DMS 273 (cell line): ENCODE measurements at regions not wholly inside any gene's neighbourhood (a gene's known extent, or its start where the extent isn't known, plus 50 kb on each side); places are given as distances from the start of the nearest gene placed in this dataset.
"Not testable (repeated sequence)": the region's sequence is repeated elsewhere in the genome, so short reads cannot be mapped to it uniquely, and the experiment has no call there.

Source experiments
- DNase-seq: peaks from one replicate; lab custom pipeline; 2025; ENCODE audit not compliant: unreplicated experiment; lab: John Stamatoyannopoulos, UW

DNA sequence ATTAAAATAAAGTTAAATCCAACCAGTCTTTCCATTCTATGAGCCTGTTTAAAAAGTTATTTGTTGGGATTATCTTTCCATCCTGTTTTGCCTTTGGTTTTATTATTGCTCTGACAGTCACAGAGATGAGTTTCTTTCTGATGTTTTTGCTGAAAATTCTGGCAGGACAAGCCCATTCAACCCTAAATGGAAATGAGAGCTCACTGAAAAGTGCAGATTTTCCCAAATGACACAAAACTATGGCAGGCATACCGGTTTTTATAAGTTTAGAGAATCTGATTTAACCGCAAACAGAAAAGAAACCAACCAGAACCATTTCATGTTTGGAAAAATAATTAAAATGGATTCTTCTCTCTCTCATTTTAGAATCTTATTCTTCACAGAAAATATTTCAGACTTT lies 238.1 kb upstream of the SGO1 start:
- no peak for DNase-seq

DNA sequence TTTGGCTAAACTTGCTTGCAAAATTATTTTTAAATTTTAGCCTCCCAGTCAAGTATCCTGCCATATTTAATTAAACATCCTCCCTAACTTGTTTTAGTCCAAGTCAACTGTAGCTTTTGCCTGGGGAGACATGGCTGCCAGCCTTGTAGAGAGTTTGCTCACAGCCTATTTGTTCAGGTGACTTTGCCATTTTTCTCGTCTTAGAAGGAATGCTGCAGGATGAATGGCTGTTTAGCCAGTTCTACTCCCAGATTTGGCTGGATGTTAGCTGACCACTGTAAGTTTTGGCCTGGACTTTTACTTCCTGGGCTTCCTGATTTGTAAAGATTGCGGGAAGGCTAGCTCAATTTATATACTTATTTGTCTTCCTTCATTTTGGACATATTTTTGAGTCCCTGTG lies 236.4 kb upstream of the SGO1 start:
- DNase-seq: no peak

DNA sequence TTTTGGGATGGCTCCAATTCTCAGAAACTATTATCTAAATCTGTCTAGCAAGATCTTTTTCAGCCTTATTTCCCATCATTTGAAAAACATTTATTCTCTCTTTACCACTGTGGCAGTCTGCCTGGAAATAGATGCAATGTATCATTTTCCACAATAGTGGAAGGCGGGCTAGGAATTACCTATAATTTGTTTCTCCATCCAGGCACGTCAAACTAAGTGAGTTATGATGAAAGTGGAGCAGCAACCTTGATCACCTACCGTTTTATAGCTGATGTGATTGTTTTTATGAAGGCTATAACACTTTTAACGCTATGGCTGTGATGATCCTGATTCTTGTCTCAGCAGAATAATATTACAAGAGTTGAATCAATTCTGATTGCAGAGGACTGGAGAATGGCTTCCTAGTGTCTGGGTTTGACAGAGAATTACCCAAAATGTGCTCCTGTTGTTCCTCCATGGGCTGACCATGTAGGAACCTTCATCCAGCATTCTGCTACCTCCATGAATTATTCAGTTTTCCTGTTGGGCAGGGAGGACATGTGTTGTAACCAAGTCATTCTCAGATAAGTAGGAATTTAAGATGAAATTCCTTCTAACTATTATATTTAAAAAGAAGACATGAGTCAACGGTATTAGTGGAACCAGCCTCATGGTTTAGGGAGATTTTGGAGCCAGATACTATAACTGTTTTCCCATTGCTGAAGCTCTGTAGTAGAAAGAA lies 231.5 kb upstream of the SGO1 start:
- DNase-seq: no peak

DNA sequence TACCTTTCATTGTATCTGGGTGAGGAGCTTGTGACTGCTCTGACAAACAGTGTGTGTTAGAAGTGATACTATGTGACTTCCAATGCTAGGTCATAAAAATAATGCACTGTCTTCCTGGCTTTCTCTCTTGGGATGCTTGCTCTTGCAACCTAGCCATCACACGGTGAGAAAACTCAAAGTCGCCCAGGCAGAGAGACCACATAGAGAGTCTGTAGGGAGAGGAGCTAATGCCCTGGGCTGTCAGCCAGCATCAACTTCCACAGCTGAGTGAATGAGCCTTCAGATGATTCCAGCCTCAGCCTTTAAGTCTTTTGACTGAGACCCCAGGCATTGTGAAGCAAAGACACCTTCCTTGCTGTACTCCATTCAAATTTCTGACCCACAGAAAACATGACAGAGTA lies 220.6 kb upstream of the SGO1 start:
- DNase-seq: no peak

DNA sequence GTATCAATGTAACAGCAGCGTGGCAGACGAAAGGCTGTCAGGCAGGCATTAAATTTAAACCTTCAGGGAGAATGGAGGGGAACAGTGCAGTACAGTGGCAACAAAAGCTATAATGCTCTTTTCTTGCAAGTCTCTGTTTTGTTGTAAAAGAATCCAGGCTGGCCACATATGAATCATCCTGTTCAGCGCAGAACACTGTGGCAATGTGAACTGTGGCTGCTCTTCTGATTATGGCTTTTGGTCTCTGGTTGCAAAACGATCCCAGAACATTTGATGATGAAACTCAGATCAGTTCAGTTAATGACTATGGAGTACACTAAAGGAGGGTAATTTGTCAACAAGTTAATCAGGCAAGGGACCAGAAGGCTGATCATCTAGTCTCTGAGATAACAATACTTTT lies 219.7 kb upstream of the SGO1 start:
- no peak for DNase-seq

DNA sequence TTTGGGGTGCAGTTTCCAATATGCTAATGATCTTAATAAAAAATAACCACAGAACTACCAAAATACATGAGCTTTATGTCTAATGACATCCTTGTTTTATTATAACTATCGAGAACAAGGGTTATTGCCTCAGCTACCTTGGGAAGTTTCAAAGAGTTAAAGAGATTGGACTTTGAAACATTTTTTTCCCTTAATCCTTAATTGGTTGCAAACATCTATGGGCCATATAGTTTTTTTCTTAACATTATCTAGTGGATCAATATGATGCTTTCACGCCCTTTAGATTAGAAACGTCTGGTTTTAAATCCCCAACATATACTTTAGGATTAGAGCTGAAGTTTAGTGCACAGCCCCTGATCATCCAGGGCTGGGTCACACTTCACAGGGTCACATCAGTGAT lies 219.2 kb upstream of the SGO1 start:
- no peak for DNase-seq

DNA sequence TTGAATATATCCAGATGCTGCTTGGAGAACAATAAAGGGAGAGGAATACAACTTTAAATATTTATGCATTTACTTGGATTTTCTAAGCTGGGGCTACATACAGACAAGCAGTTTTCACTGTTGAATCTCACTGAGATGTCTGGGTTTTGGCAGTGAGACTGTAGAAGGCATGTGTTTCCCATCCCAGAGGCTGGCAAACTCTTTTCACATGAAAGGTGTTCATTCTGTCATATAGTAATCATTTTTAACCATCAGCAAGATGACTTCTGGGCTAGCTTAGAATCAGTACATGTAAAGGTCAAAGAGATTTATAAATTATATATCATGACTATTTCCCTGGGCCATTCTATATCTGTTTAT lies 218.7 kb upstream of the SGO1 start:
- no peak for DNase-seq

DNA sequence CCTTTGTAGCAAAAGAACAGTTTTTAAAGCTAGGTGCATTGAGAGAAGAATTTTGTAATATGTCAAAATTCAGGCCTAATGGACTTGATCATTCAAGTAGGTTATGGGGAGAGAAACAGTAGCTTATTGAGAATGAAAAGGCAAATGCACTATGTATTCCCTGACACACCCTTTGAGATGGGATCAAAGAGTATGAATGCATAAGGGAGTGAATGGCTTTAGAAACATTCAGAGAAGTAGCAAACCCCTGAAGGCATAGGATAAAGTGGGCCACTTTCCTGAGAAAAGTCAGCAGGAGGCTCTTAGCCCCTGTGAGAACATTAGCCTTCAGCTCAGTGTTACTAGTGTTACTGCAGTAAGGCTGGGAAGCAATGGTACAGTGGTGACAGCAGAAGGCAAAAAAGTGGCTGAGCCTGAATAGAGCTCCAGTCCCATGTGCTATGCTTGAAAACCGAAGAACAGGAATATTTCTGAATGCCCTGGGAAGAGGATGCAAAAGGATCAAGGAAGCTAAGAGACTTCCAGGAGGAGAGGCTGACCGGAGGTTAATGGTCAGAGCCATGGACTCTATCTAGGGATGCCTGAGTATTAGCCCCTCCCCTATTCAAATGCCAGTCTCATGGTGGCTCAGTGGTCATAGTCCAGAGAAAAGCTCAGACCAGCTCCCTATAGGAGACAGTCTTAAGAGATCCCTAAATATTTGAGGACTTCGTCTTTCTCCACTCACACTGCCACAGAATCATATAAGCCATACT lies 218.2 kb upstream of the SGO1 start:
- no peak for DNase-seq

DNA sequence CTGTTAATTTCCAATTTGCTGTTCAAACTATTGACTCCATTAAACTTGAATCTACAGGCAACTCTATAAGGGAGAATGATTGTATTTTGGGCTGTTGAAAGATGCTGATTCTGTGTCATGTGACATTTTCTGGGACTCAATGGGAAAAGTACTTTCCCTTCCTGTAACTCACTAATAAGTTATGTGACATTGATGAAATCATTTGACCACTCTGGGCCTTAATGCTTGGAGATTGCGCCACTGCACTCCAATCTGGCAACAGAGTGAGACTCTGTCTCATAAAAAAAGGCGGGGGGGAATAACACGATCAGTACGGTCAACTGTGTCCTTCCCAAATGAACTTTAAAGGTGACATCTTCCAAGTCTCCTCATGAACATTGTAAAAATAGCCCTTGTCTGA lies 215.2 kb upstream of the SGO1 start:
- DNase-seq: no peak

DNA sequence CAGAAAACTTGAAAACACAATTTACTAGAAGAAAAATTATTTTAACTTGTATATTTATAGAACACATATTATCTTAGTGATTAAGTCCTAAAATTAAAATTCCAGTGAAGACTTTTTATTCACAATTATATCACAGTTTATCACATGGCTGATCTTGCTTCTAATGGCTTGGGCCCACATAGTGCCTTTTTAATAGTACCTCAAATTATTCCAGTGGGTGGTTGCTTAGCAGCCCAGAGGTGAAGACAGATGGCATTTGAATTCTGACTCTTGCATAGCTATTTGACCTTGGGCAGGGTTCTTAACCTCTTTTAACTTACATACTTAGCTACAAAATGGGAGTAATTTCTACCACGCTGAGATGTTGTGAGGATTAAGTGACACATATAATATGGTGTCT lies 214.7 kb upstream of the SGO1 start:
- DNase-seq: peak; percentile 61

DNA sequence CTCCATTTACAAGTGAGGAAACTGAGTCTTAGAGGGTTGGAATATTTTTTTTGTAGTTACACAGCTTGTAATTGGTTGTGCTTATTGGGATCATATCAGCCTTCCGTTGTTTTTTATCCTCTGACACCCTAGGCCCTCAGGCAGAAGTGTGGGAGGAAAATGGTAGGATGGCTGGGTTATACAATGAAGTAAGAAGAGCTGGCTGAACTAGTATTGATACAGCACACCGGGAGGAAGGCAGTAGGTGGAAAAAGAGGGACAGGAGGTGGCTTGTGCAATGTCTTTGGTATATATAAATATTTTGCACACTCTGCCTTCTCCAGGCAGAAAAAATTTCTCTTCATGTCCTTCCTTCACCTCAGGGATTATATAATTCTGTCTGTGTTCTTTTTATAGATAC lies 214.3 kb upstream of the SGO1 start:
- no peak for DNase-seq

DNA sequence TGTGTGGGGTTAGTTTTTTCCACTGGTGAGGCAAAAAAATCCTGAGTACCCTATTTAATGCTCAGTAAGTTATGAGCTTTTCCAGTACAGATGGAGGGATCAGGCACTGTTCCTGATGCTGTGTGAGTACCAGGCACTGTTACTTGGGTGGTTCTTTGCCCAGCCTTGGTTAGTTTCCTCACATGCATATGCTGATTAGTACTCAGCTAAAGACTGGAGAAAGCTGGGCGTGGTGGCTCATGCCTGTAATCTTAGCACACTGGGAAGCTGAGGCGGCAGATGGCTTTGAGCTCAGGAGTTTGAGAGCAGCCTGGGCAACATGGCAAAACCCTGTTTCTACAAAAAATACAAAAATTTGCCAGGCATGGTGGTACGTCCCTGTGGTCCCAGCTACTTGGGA lies 210.3 kb upstream of the SGO1 start:
- peak; percentile 67 for DNase-seq

DNA sequence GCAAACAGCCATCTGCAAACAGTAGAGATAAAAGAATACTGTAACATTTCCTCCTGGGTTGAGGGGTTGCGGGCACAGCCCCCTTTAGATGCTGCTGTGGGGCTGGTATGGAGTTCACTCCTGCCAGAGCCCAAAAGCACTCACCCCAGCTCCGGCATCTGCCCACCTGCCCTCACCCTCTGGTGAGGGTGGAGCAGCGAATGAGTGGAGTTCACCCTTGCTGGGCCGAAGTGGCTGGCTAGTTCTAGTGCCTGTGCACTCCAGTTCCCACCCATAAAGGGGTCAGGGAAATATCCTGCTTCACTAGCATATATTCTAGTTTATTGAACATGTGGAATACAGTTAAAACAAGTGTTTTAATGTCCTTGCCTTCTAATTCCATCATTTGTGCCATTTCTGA lies 209.7 kb upstream of the SGO1 start:
- DNase-seq: no peak

DNA sequence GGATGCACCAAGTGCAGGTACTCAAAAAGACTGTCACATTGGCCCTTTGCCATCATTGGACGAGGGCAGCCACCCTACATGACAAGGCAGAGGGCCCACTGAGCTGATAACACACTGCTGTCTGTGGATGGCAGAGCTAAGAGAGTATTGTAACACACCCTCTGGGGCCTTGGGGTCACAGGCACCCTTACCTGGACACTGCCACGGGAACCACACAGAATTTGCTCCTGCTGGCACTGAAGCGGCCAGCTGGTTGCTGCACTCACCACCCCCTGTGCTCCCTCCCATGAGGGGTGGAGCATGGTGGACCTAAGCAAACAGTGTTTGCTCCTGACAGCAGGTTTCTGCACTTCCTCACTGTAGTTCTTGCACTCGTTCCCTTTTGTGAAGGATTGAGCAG lies 208.2 kb upstream of the SGO1 start:
- DNase-seq: no peak

DNA sequence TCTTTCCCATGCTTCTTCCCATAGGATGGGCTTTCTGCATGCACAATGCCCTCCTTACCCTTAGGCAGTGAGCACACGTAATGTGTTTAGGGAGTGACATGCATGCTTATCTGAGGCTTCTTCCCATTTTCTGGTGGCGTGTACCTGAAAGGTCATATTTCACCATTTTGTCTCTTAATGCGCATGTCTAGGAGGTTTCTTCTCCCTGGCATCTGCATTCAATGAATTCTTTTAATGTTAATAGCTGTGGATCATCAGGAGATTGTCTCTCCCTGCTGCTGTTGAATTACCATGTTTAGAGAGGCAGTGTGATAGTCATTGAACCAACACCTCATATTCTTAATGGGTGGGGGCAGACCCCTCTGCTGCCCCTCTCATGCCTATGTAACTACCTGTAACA lies 205.6 kb upstream of the SGO1 start:
- DNase-seq: no peak

DNA sequence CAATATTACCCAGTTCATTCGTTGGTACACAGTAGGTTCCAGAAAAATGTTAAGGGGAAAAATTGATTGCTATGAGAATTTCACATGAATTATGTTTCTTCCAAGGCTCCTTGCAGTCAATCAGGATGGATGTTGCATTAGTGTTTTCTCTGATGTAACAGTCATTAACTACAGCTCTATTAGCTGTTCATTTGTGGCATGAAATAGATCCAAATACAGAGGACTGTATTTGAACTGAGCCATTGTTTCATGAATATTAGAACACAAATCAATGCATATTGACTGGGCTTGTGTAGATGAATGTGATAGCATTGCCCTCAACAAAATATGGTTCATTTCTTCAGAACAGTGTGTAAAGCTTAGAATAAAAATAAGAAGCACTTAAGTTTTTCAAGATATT lies 203.0 kb upstream of the SGO1 start:
- no peak for DNase-seq

DNA sequence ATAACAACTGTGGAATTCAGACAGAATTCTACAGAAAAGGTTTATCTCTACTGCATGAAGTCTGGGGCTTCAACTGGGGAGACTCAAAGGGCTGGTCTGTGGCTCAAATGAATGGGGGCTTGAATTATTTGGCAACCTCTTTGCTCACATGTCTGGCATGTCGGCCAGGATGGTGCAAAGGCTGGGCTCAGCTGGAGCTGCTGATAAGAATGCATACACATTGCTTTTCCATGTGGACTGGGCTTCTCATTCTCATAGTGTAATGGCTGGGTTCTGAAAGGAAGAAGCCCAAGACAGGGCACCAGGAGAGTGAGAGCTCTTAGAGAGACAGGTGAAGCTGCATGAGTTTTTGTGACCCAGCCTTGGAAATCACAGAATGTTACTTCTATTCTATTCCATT lies 194.3 kb upstream of the SGO1 start:
- DNase-seq: no peak

DNA sequence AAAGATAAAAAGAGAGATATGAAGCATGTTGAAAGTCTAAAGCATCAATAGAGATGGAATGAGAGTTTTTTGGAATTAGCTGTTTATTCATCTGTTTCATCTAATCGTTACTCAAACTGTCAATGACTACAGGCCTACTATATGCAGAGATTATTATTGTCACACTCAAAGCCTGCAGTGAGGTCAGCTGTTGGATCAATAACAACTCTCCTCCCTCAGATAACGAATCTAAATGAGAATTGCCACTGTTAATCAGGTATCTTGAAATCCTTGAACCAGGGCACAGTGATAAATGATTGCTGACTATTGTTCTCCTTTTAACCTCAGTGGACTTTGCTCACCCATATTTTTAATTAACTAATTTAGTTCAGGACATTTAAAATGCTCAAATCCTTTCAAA lies 192.3 kb upstream of the SGO1 start:
- no peak for DNase-seq

DNA sequence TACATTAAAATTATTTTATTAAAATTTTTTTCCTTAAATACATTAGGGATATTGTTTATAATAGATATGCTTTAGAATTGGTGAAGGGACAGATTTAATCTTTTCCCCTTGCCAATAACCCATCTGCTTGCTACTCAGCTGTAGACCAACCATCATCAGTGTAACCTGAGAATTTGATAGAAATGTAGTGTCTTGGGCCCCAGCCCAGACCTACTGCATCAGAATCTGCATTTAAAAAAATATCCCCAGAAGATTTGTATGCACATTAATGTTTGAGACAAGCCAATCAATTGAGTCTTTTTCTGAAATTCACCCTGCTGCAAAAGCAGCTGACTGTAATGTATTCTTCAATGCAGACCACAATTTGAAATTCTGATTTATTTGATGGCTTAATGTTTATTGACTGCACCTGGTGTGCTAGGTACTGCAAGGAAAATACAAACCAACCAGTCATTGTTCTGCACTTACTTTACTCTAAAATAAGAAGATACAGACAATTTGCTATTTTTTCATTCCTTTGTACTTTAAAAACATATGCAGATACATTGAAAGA lies 190.7 kb upstream of the SGO1 start:
- peak; percentile 39 for DNase-seq

DNA sequence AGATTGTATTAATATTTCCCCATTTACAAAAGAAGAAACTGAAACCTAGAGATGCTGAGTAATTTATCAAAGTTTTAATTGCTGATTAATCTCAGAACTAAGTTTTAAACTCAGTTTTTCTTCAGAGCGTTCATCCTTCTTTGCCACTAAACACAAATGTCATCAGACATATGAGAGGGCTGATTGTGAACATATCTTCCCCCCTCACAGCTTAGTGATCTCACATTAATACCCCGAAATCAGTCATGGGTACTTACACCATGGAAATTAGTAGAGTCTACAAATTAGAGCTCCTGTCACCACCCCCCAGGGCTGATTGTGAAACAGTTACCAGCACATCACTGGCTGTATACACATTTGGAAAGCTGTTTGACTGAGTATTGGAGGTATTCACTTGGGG lies 189.3 kb upstream of the SGO1 start:
- DNase-seq: no peak

DNA sequence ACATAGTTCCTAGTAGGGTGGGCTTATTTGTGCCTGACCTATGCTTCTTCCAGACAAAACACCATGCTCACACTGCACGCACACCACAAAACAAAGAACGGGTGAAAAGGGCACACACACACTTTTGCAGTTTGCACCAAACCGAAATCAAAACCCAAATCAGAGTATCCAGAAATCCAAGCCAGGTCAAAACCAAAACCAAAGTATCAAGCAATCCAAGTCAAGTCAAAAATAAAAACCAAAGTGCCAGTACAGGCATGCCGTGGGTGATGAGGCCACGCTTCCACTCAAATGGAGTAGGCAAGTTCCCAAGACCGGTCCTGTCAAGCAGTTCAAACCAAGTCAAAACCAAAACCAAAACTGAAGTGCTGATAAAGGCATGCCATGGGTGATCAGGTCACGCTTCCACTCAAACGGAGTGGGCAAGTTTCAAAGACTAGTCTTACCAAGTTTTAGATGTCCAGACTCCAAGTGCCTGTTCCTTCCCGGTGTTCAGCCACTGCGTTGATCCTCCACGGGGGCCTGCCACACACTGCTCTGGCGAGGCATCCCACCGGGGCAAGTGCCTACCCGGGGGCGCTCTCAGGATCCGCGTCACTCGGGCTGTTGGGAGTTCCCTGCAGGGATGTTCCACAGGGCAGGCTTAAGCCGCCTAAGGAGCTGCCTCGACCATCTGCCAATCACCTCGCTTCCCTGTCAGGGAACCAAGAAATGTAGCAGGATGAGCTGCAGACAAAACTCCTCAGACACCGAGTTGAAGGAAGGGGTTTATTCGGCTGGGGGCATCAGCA lies 184.5 kb upstream of the SGO1 start:
- DNase-seq: not testable (repeated sequence)

DNA sequence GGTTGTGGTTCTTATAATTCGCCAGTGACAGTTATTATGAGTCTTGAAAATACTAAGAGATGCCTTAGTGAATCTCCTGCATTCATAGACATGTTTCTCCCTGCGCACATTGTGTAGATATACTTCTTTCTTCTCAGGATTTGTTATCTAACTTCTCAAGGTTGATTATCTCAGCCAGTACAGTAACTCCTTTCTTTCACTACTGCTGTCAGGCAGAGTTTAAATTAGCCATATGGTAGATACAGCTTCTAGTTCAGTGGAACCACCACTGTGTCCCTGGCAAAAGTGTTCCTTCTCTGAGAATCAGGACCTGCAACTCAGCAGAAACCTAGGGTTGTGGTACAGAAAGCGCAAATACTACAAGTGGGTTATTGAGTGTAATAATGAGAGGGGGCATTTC lies 175.0 kb upstream of the SGO1 start:
- DNase-seq: no peak
